ENCODE measurements at regions not wholly inside any gene's neighbourhood (a gene's known extent, or its start where the extent isn't known, plus 50 kb on each side); places are given as distances from the start of the nearest gene placed in this dataset.

GRCh38 chr14:29282169-29282568 lies 515.6 kb downstream of the FOXG1 start:
- no peaks in the 10 kb centered on the region for H3K36me3 Mint-ChIP-seq
- H3K4me1 Mint-ChIP-seq, result no peaks in the 10 kb centered on the region
- H3K9me3 Mint-ChIP-seq, result peaks cover 11% of the 10 kb centered on the region
- no peak overlapping the region for H3K4me3 Mint-ChIP-seq
- DNase-seq (ENCODE audit: low spot score) (no peak), ATAC-seq (no peak)
- no peak overlapping the region for H3K27ac Mint-ChIP-seq
- TF ChIP-seq ZNF317 (CRISPR knock-in tag; IDR thresholded peaks at IDR 0.05; ENCODE audit: borderline replicate concordance, low read depth) (no peak), ESRRA (CRISPR knock-in tag; IDR thresholded peaks at IDR 0.05; ENCODE audit: borderline replicate concordance) (no peak), ZNF396 (CRISPR knock-in tag; IDR thresholded peaks at IDR 0.05; ENCODE audit: borderline replicate concordance) (no peak), TCF7 (CRISPR knock-in tag; IDR thresholded peaks at IDR 0.05; ENCODE audit: low read depth) (no peak), ZNF232 (CRISPR knock-in tag; IDR thresholded peaks at IDR 0.05) (no peak), ZNF219 (CRISPR knock-in tag; IDR thresholded peaks at IDR 0.05; ENCODE audit: borderline replicate concordance) (no peak), ZBTB43 (CRISPR knock-in tag; IDR thresholded peaks at IDR 0.05) (no peak), E2F5 (CRISPR knock-in tag; IDR thresholded peaks at IDR 0.05) (no peak), TEAD1 (CRISPR knock-in tag; IDR thresholded peaks at IDR 0.05) (no peak), TEAD4 (CRISPR knock-in tag; IDR thresholded peaks at IDR 0.05) (no peak), GRHL2 (CRISPR knock-in tag; IDR thresholded peaks at IDR 0.05; ENCODE audit: insufficient replicate concordance, severe bottlenecking) (no peak)
- CTCF ChIA-PET, result no interaction called here
- no peaks in the 10 kb centered on the region for H3K27me3 Mint-ChIP-seq (ENCODE audit: low read depth)
- POLR2A ChIA-PET, result no interaction called here

- DNase-seq (ENCODE audit: low spot score), result no peak
- ATAC-seq, result no peak
- no peak overlapping the region for H3K27ac Mint-ChIP-seq
- peaks cover 26% of the 10 kb centered on the region for H3K36me3 Mint-ChIP-seq
- H3K9me3 Mint-ChIP-seq, result peaks cover 38% of the 10 kb centered on the region
- POLR2A ChIA-PET, result no interaction called here
- CTCF ChIA-PET, result no interaction called here
- TF ChIP-seq TEAD1 (CRISPR knock-in tag; IDR thresholded peaks at IDR 0.05), result no peak
- TF ChIP-seq KAT7 (CRISPR knock-in tag; IDR thresholded peaks at IDR 0.05; ENCODE audit: borderline replicate concordance), result no peak
- no peak for TF ChIP-seq ELF4 (CRISPR knock-in tag; IDR thresholded peaks at IDR 0.05; ENCODE audit: low read depth)
- no peak for TF ChIP-seq STAT6 (CRISPR knock-in tag; conservative IDR thresholded peaks at IDR 0.05; ENCODE audit: low read depth)
- TF ChIP-seq E2F4 (CRISPR knock-in tag; IDR thresholded peaks at IDR 0.05; ENCODE audit: borderline replicate concordance, low read depth), result no peak
- TF ChIP-seq ETV6 (CRISPR knock-in tag; IDR thresholded peaks at IDR 0.05), result no peak
- TF ChIP-seq USF1 (CRISPR knock-in tag; IDR thresholded peaks at IDR 0.05), result no peak
- no peak for TF ChIP-seq PREB (CRISPR knock-in tag; IDR thresholded peaks at IDR 0.05; ENCODE audit: borderline replicate concordance)
- no peak for TF ChIP-seq SMAD3 (CRISPR knock-in tag; IDR thresholded peaks at IDR 0.05; ENCODE audit: borderline replicate concordance)
- H3K4me1 Mint-ChIP-seq, result no peaks in the 10 kb centered on the region
- H3K4me3 Mint-ChIP-seq, result no peak overlapping the region
- H3K27me3 Mint-ChIP-seq (ENCODE audit: low read depth), result no peaks in the 10 kb centered on the region; the same call in 1 of the 2 replicates
These were observed 523.9 kb downstream of the FOXG1 start for GRCh38 chr14:29290441-29290840.

Measured in WTC11 (cell line).